SK-N-SH (cell line): ENCODE measurements at regions not wholly inside any gene's neighbourhood (a gene's known extent, or its start where the extent isn't known, plus 50 kb on each side); places are given as distances from the start of the nearest gene placed in this dataset.
"Not testable (repeated sequence)": the region's sequence is repeated elsewhere in the genome, so short reads cannot be mapped to it uniquely, and the experiment has no call there.

Experiments used
- CTCF ChIA-PET: fragments of 300-600, 350-600 bp; formaldehyde crosslinking; extraction: SDS; loops from one replicate; lab custom pipeline; 2021; lab: Yijun Ruan, JAX
- POLR2A ChIA-PET: fragments of 350-600 bp; sonication (Branson Sonifier 250); formaldehyde crosslinking; extraction: SDS; loops from one replicate; lab custom pipeline; 2020; ENCODE audit warnings: antibody characterized with exemption, inconsistent platforms; lab: Yijun Ruan, JAX
- DNase-seq: peaks from one replicate; pipeline ENCODE4 v3.0.0; 2012
- H2AFZ ChIP-seq: fragments of 200-600 bp; sonication (generic); 2 replicates; pipeline ENCODE4 v1.8.1; 2016; ENCODE audit warnings: antibody characterized with exemption, mild to moderate bottlenecking, low read depth
- H3F3A ChIP-seq: fragments of 200-600 bp; sonication (generic); replicated peaks from 2 replicates; pipeline ENCODE3; 2016; ENCODE audit warnings: antibody characterized with exemption, mild to moderate bottlenecking; ENCODE audit not compliant: insufficient read depth
- H3K27ac ChIP-seq, 2 experiments: fragments of 200-500 bp in 1 of 2; fragments of 200-600 bp in 1 of 2; sonication (Bioruptor generic) in 1 of 2; sonication (generic), shearing (Covaris generic) in 1 of 2; 2 replicates each; pipeline versions ENCODE4 v1.5.1 to v1.6.1; 2014 to 2016; ENCODE audit warnings: low read depth in 2 of 2, inconsistent platforms in 1 of 2, low read length in 1 of 2, mild to moderate bottlenecking in 1 of 2, mixed read lengths in 1 of 2
- H3K27me3 ChIP-seq: fragments of 200-600 bp; sonication (generic), shearing (Covaris generic); 2 replicates; pipeline ENCODE4 v1.6.1; 2016; ENCODE audit warnings: mixed run types; ENCODE audit not compliant: insufficient read depth
- H3K36me3 ChIP-seq, 2 experiments: fragments of 200-500 bp in 1 of 2; fragments of 200-600 bp in 1 of 2; sonication (Bioruptor generic) in 1 of 2; sonication (generic) in 1 of 2; replicated peaks in 1 of 2; 2 replicates each; pipeline versions ENCODE3 to v1.5.1; 2014 to 2016; ENCODE audit warnings: low read length in 1 of 2, mild to moderate bottlenecking in 1 of 2; ENCODE audit not compliant: insufficient read depth in 2 of 2, control insufficient read depth in 1 of 2
- H3K4me1 ChIP-seq, 2 experiments: fragments of 200-500 bp in 1 of 2; fragments of 200-600 bp in 1 of 2; sonication (Bioruptor generic) in 1 of 2; sonication (generic), shearing (Covaris generic) in 1 of 2; 2 replicates each; pipeline versions ENCODE4 v1.5.1 to v1.6.1; 2014 to 2016; ENCODE audit warnings: low read depth in 1 of 2, low read length in 1 of 2, mixed run types in 1 of 2; ENCODE audit not compliant: insufficient read depth in 2 of 2, control insufficient read depth in 1 of 2
- H3K4me2 ChIP-seq: fragments of 200-600 bp; sonication (generic), shearing (Covaris generic); 2 replicates; pipeline ENCODE4 v1.6.1; 2017; ENCODE audit warnings: mixed run types
- H3K4me3 ChIP-seq, 2 experiments: fragments of 200-500 bp in 1 of 2; fragments of 200-600 bp in 1 of 2; sonication (Bioruptor generic) in 1 of 2; sonication (generic), shearing (Covaris generic) in 1 of 2; 2 replicates each; pipeline versions ENCODE4 v1.5.1 to v1.8.1; 2014 to 2016; ENCODE audit warnings: low read depth in 2 of 2, inconsistent platforms in 1 of 2, low read length in 1 of 2, mild to moderate bottlenecking in 1 of 2, mixed read lengths in 1 of 2, moderate library complexity in 1 of 2
- H3K79me2 ChIP-seq: fragments of 200-600 bp; sonication (generic); 2 replicates; pipeline ENCODE4 v1.8.1; 2017; ENCODE audit warnings: mild to moderate bottlenecking; ENCODE audit not compliant: insufficient read depth
- H3K9ac ChIP-seq: fragments of 200-600 bp; sonication (generic); 2 replicates; pipeline ENCODE4 v1.6.1; 2017; ENCODE audit warnings: mixed run types
- H3K9me2 ChIP-seq: fragments of 200-600 bp; sonication (generic); 2 replicates; pipeline ENCODE4 v1.6.1; 2017; ENCODE audit warnings: mixed run types
- H3K9me3 ChIP-seq: fragments of 200-600 bp; sonication (generic); 2 replicates; pipeline ENCODE4 v1.6.1; 2017; ENCODE audit warnings: mixed run types, mild to moderate bottlenecking, moderate library complexity
- H4K20me1 ChIP-seq: fragments of 200-600 bp; sonication (generic); 2 replicates; pipeline ENCODE4 v1.6.1; 2017; ENCODE audit warnings: mild to moderate bottlenecking, mixed run types; ENCODE audit not compliant: insufficient read depth
- ELF1 ChIP-seq: IDR thresholded peaks from 2 replicates; pipeline ENCODE4 v1.4.0; 2012
- EP300 ChIP-seq, 2 experiments: IDR thresholded peaks; 2 replicates each; pipeline versions ENCODE4 v1.4.0 to v1.6.1; 2012; ENCODE audit warnings: borderline replicate concordance in 1 of 2, low read depth in 1 of 2, low read length in 1 of 2
- FOXJ3 ChIP-seq: sonication (generic); formaldehyde crosslinking; IDR thresholded peaks from 2 replicates; pipeline ENCODE4 v1.5.1; 2020; ENCODE audit warnings: mild to moderate bottlenecking, missing genetic modification reagents
- FOXM1 ChIP-seq: IDR thresholded peaks from 2 replicates; pipeline ENCODE4 v1.4.0; 2012; ENCODE audit warnings: low read depth, mild to moderate bottlenecking
- GABPA ChIP-seq: IDR thresholded peaks from 2 replicates; pipeline ENCODE4 v1.4.0; 2012; ENCODE audit warnings: low read depth, mild to moderate bottlenecking
- GATA2 ChIP-seq: sonication (generic); formaldehyde crosslinking; IDR thresholded peaks from 2 replicates; pipeline ENCODE4 v1.5.0; 2020; ENCODE audit warnings: mild to moderate bottlenecking, missing genetic modification reagents
- JUND ChIP-seq: IDR thresholded peaks from 2 replicates; pipeline ENCODE4 v1.4.0; 2012
- MEF2A ChIP-seq: IDR thresholded peaks from 2 replicates; pipeline ENCODE4 v1.4.0; 2012; ENCODE audit warnings: low read depth, borderline replicate concordance
- MXI1 ChIP-seq: IDR thresholded peaks from 2 replicates; pipeline ENCODE4 v1.6.1; 2012; ENCODE audit warnings: mild to moderate bottlenecking, low read depth, low read length, improper control_type of control experiment
- PBX3 ChIP-seq: IDR thresholded peaks from 2 replicates; pipeline ENCODE4; 2012
- RAD21 ChIP-seq: IDR thresholded peaks from 2 replicates; pipeline ENCODE4 v1.6.1; 2012; ENCODE audit warnings: mild to moderate bottlenecking, low read length
- TAF1 ChIP-seq: IDR thresholded peaks from 2 replicates; pipeline ENCODE4 v1.6.1; 2012; ENCODE audit warnings: low read depth, mild to moderate bottlenecking, low read length, moderate library complexity, borderline replicate concordance
- TCF12 ChIP-seq: IDR thresholded peaks from 2 replicates; pipeline ENCODE4 v1.4.0; 2012
- ZBTB33 ChIP-seq: IDR thresholded peaks from 2 replicates; pipeline ENCODE4 v1.4.0; 2012; ENCODE audit warnings: low read depth, borderline replicate concordance
- WGBS: methylation state at CpG from one replicate; pipeline ENCODE4 v1.1.6; 2017; ENCODE audit warnings: low lambda C conversion rate; 5-methylcytosine and 5-hydroxymethylcytosine counted together

- WGBS: 5% methylated on average over 9 of the region's 9 CpGs
Observed at GRCh38 chr18:78271790-78272189, 707.8 kb upstream of the SALL3 start.

GRCh38 chr18:78273876-78274275 lies 705.7 kb upstream of the SALL3 start:
- H3K4me1 ChIP-seq: no peaks in the 10 kb centered on the region
- POLR2A ChIA-PET: no interaction called here
- 0 out of 2 replicates have a peak, but pooled peaks cover 5% of the 10 kb centered on the region for H3K9me3 ChIP-seq
- H3K4me2 ChIP-seq: no peak overlapping the region
- H3K27me3 ChIP-seq: no peaks in the 10 kb centered on the region; the same call in 1 of the 2 replicates
- no peak overlapping the region for H3K27ac ChIP-seq
- H3K9me2 ChIP-seq: no peaks in the 10 kb centered on the region
- no peaks in the 10 kb centered on the region for H3K36me3 ChIP-seq
- CTCF ChIA-PET: no interaction called here
- DNase-seq: no peak
- H3K9ac ChIP-seq: no peak overlapping the region
- no peak overlapping the region for H2AFZ ChIP-seq
- TF ChIP-seq FOXJ3 (CRISPR knock-in tag) (no peak), FOXM1 (no peak), GATA2 (CRISPR knock-in tag) (no peak), MXI1 (no peak), EP300 (IDR thresholded peaks at IDR 0.05; ENCODE audit: borderline replicate concordance in 1 of 2, low read depth in 1 of 2, low read length in 1 of 2) (no peak), GABPA (no peak), TCF12 (no peak), MEF2A (no peak), ELF1 (no peak)
- no peak overlapping the region for H3K4me3 ChIP-seq
- H3K79me2 ChIP-seq: no peaks in the 10 kb centered on the region
- H3F3A ChIP-seq: peaks cover 3% of the 10 kb centered on the region
- no peaks in the 10 kb centered on the region for H4K20me1 ChIP-seq

More at GRCh38 chr18:78271790-78272189, 707.8 kb upstream of the SALL3 start:
- no peak overlapping the region for H3K27ac ChIP-seq
- H3F3A ChIP-seq: peaks cover 3% of the 10 kb centered on the region
- H2AFZ ChIP-seq: no peak overlapping the region
- no peaks in the 10 kb centered on the region for H3K4me1 ChIP-seq
- H3K4me2 ChIP-seq: no peak overlapping the region
- DNase-seq: no peak
- 0 out of 2 replicates have a peak, but pooled peaks cover 5% of the 10 kb centered on the region for H3K9me3 ChIP-seq
- ChIA-PET CTCF (no interaction called here), POLR2A (no interaction called here)
- H3K36me3 ChIP-seq: no peaks in the 10 kb centered on the region
- no peaks in the 10 kb centered on the region for H4K20me1 ChIP-seq
- no peak overlapping the region for H3K9ac ChIP-seq
- no peaks in the 10 kb centered on the region for H3K9me2 ChIP-seq
- H3K27me3 ChIP-seq: no peaks in the 10 kb centered on the region; the same call in 1 of the 2 replicates
- TF ChIP-seq JUND (no peak), RAD21 (no peak), TCF12 (no peak), PBX3 (no peak), ZBTB33 (no peak), TAF1 (no peak)
- TF ChIP-seq, all 33 proteins: peak for 0
- Histone ChIP-seq H3K4me3 (no peak overlapping the region), H3K79me2 (no peaks in the 10 kb centered on the region)

GRCh38 chr18:78283425-78283824 lies 696.2 kb upstream of the SALL3 start:
- H3K27me3 ChIP-seq, H3K9ac ChIP-seq, H3K9me3 ChIP-seq, H3K4me3 ChIP-seq, CTCF ChIA-PET, DNase-seq, H4K20me1 ChIP-seq, H3K36me3 ChIP-seq, H3K4me1 ChIP-seq, H3F3A ChIP-seq, H3K79me2 ChIP-seq, H3K9me2 ChIP-seq, H2AFZ ChIP-seq, POLR2A ChIA-PET, H3K27ac ChIP-seq, H3K4me2 ChIP-seq: not testable (repeated sequence)
- 0% methylated on average over 7 of the region's 7 CpGs for WGBS
